BE2C (cell line): ENCODE measurements at regions not wholly inside any gene's neighbourhood (a gene's known extent, or its start where the extent isn't known, plus 50 kb on each side); places are given as distances from the start of the nearest gene placed in this dataset.

Source experiments
- DNase-seq: peaks from one replicate; pipeline ENCODE4 v3.0.0-alpha.2; 2020
- H3K27me3 ChIP-seq: fragments of 250-450 bp; sonication (Bioruptor Pico); 2 replicates; pipeline ENCODE4 v1.5.1; 2020; ENCODE audit warnings: mild to moderate bottlenecking
- H3K36me3 ChIP-seq: fragments of 250-450 bp; sonication (Bioruptor Pico); 2 replicates; pipeline ENCODE4 v1.5.1; 2020; ENCODE audit warnings: mild to moderate bottlenecking
- H3K4me1 ChIP-seq: fragments of 250-450 bp; sonication (Bioruptor Pico); 2 replicates; pipeline ENCODE4 v1.5.1; 2020
- H3K4me3 ChIP-seq: 2 replicates; pipeline ENCODE4 v1.5.1; 2011; ENCODE audit warnings: low read depth, low read length
- H3K9me3 ChIP-seq: fragments of 250-450 bp; sonication (Bioruptor Pico); 2 replicates; pipeline ENCODE4 v1.5.1; 2020
- TF ChIP-seq, protein P1 (sequence below): IDR thresholded peaks from 2 replicates; pipeline ENCODE4 v1.5.1; 2012; ENCODE audit warnings: mild to moderate bottlenecking, low read depth, low read length

DNA sequence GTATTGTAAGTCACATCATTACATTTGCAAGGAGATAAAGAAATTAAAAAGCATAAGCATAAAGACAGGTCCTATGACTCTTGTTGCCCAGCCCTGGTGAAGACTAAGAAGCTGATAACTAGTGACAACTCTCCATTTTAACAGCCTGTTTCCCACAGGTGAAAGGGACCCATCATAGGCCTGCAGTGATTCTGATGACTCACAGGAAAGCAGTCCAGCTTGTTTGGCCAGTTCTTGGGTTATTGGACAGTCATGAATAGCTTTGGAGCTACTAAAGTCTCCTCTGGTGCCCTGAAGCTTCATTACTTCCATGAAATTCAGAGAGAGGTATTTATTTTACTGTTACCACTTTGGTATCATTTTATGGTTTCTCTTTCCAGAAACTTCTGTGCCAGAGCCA, 55.5 kb upstream of the DYRK2 start:
- no peaks in the 10 kb centered on the region for H3K9me3 ChIP-seq

DNA sequence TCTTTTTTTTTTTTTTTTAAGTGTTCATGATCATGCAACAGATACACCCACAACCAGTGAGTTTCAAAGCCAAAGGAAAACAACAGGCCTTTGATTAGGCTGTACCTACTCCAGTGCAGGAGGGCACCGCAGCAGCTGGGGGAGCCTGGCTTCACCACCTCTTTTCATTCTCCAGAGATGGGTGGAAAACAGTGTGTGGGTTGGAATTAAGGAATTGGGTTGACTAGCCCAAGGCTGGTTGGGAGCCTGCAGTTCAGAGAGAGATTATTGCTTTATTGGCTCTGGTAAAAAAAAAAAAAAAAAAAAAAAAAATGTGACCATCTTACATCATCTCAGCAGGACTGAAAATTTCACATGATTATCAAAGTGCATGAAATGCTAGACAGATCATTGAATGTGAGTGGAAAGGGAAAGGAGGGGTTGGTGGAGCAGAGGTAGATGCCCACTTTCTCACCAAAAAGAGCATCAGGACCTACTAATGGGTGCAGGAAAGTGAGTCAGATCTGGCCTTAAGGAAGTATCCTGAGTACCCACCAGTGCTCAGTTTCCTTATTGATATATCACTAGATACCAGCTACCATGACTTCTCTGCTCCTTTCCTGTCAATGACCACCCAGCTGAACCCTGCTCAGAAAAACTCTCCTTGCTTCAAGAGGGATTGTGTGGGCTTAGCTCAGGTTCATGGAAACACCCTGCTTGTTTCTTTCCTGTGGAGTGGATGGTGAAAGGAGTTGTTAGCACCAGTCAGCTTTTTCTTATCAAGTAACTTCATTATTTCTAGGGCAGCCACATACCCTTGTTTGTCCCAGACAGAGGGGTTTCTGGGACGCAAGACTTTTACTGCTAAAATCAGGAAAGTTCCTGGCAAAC, 54.8 kb upstream of the DYRK2 start:
- DNase-seq = no peak
- H3K36me3 ChIP-seq = no peaks in the 10 kb centered on the region
- H3K4me1 ChIP-seq = no peaks in the 10 kb centered on the region
- H3K27me3 ChIP-seq = no peaks in the 10 kb centered on the region
- TF ChIP-seq, protein P1, sequence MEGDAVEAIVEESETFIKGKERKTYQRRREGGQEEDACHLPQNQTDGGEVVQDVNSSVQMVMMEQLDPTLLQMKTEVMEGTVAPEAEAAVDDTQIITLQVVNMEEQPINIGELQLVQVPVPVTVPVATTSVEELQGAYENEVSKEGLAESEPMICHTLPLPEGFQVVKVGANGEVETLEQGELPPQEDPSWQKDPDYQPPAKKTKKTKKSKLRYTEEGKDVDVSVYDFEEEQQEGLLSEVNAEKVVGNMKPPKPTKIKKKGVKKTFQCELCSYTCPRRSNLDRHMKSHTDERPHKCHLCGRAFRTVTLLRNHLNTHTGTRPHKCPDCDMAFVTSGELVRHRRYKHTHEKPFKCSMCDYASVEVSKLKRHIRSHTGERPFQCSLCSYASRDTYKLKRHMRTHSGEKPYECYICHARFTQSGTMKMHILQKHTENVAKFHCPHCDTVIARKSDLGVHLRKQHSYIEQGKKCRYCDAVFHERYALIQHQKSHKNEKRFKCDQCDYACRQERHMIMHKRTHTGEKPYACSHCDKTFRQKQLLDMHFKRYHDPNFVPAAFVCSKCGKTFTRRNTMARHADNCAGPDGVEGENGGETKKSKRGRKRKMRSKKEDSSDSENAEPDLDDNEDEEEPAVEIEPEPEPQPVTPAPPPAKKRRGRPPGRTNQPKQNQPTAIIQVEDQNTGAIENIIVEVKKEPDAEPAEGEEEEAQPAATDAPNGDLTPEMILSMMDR = no peak
- H3K4me3 ChIP-seq = no peak overlapping the region
- H3K9me3 ChIP-seq = no peaks in the 10 kb centered on the region

More for the DNA sequence above, 55.5 kb upstream of the DYRK2 start:
- TF ChIP-seq, protein P1 = no peak
- no peaks in the 10 kb centered on the region for H3K27me3 ChIP-seq
- H3K36me3 ChIP-seq = no peaks in the 10 kb centered on the region
- no peak overlapping the region for H3K4me3 ChIP-seq
- H3K4me1 ChIP-seq = no peaks in the 10 kb centered on the region
- no peak for DNase-seq

DNA sequence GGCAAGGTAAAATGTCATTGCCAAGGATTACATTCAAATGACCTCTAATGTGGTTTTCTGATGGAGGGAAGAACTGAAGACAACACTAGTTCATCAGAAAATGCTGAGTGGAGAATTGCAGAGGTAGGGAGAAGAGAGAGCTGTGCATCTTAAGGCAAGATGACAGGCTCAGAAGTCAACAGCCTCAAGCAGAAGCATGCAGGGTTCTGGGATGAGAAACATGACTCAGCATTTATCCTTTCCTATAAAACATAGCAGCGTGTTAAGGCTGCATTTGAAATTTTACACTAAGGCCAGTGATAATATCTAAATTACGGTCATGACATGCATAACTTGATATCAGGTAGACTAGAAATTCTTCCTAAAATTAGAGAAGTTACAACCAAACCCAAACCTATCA, 53.7 kb upstream of the DYRK2 start:
- Histone ChIP-seq H3K36me3 (no peaks in the 10 kb centered on the region), H3K27me3 (no peaks in the 10 kb centered on the region), H3K9me3 (no peaks in the 10 kb centered on the region), H3K4me3 (no peak overlapping the region), H3K4me1 (no peaks in the 10 kb centered on the region)
- no peak for DNase-seq
- TF ChIP-seq, protein P1 = no peak

DNA sequence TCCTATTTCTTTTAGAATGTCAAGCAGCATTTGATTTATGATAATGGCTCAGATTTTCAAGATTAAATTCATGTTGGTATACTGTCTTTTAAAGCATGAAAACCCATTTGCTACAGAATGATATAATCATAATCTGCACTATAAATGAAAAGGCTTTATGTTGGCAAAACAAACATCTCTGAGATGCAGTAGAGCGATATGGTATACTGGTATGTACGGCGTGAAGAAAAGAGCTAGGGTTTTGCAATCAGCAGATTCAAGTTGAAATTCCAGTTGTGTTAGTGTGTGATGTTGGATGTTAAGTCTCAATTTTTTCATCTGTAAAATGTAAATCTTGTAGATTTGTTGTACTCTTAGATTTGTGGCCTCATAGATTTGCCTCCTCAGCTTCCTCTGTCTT, 53.2 kb upstream of the DYRK2 start:
- Histone ChIP-seq H3K4me1 (no peaks in the 10 kb centered on the region), H3K36me3 (no peaks in the 10 kb centered on the region), H3K27me3 (no peaks in the 10 kb centered on the region), H3K9me3 (no peaks in the 10 kb centered on the region), H3K4me3 (no peak overlapping the region)
- DNase-seq = no peak
- TF ChIP-seq, protein P1 = no peak

DNA sequence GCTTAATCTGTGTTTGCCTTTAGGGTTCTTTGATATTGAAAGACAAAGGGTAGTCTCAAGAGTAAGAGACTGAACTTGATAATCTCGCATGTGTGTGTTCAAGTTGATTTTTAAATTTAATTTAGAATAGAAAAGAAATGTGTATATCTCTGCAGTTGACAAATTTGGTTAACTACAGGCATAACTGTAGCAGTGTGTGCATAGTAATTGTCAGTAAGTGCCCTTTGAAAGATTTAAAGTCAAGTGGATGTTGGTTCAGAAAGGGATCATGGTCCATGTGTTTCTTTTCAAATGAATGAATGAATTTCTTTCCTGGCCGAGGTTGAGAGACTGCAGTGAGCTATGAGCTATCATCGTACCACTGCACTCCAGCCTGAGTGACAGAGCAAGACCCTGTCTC, 49.9 kb upstream of the DYRK2 start:
- Histone ChIP-seq H3K4me1 (no peaks in the 10 kb centered on the region), H3K9me3 (no peaks in the 10 kb centered on the region), H3K4me3 (no peak overlapping the region), H3K36me3 (no peaks in the 10 kb centered on the region), H3K27me3 (no peaks in the 10 kb centered on the region)
- no peak for DNase-seq
- TF ChIP-seq, protein P1 = no peak
